ENCODE measurements at regions not wholly inside any gene's neighbourhood (a gene's known extent, or its start where the extent isn't known, plus 50 kb on each side); places are given as distances from the start of the nearest gene placed in this dataset.

DNA sequence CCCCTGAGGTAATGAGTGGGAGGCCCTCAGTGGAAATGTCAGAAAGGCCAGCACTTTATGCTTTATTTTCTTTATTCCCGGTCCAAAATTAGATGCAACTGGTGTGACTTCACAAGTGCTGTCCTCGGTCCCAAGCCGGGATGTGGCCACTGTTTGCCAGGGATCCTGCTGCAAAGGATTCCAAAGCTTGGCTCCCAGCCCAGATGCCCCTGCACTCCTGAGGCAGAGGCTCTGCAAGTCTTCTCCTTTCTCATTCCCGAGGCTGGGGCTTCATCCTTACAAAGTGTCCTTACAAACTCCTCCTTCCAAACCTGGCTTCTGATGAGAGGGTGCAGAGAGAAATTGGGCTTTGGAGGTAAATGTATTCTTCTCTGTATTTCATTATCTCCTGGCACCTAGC, 544.3 kb upstream of the DPP6 start:
- no peaks in the 10 kb centered on the region for H3K36me3 Mint-ChIP-seq (ENCODE audit: low read depth)
- intact Hi-C loops (cut with DNase I, micrococcal nuclease), result no loop called here
- ChIA-PET POLR2A (no interaction called here), CTCF (no interaction called here)
- H3K4me3 Mint-ChIP-seq, result no peak overlapping the region
- ATAC-seq, result no peak
- no peaks in the 10 kb centered on the region for H3K27me3 Mint-ChIP-seq
- no peak for DNase-seq
- no peaks in the 10 kb centered on the region for H3K4me1 Mint-ChIP-seq
- no peak overlapping the region for H3K27ac Mint-ChIP-seq
- peaks cover 3% of the 10 kb centered on the region for H3K9me3 Mint-ChIP-seq (ENCODE audit: low read depth)

DNA sequence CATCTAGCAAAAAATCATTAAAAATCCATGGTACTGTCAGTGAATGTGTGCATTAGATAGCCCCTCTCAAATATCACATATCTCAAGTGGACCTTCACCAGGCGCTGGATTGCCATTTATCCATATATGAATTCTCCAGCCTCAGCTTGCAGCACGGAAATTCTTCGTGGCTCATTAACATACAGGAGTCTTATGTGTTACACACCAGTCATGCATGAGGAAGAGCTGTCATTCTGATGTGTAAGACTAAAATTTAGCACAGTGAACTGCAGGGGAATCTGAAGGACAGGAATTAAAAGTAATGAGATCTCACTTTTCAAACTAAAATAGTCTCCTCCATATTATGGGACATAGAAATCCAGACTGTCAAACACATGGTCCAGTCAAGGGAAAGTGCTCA, 542.4 kb upstream of the DPP6 start:
- no peak overlapping the region for H3K4me3 Mint-ChIP-seq
- no peak overlapping the region for H3K27ac Mint-ChIP-seq
- POLR2A ChIA-PET, result no interaction called here
- peaks cover 3% of the 10 kb centered on the region for H3K9me3 Mint-ChIP-seq (ENCODE audit: low read depth)
- ATAC-seq, result no peak
- H3K27me3 Mint-ChIP-seq, result no peaks in the 10 kb centered on the region
- intact Hi-C loops (cut with DNase I, micrococcal nuclease), result no loop called here
- CTCF ChIA-PET, result no interaction called here
- H3K36me3 Mint-ChIP-seq (ENCODE audit: low read depth), result no peaks in the 10 kb centered on the region
- DNase-seq, result no peak
- H3K4me1 Mint-ChIP-seq, result no peaks in the 10 kb centered on the region

DNA sequence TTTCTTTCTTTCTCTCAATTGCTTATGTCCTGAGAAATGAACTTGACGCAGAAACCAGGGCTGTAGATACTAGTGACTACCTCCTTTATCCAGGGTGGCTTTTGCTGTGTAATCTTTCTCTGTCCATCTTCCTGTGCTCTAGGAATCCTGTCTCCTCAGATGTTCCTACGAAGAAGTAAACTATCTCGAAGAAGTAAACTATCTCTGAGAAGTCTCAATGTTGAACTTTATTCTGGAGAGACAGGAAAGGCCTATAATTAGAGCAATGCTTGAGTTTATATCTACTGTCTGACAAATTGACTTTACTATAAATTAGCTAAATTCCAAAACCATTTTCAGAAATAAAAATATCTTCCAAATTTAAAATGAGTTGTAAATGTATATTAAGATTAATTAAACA, 541.5 kb upstream of the DPP6 start:
- Mint-ChIP-seq H3K36me3 (ENCODE audit: low read depth) (no peaks in the 10 kb centered on the region), H3K4me1 (no peaks in the 10 kb centered on the region), H3K27me3 (no peaks in the 10 kb centered on the region), H3K4me3 (no peak overlapping the region), H3K9me3 (ENCODE audit: low read depth) (peaks cover 3% of the 10 kb centered on the region), H3K27ac (no peak overlapping the region)
- no peak for DNase-seq
- ATAC-seq, result no peak
- ChIA-PET CTCF (interaction anchor here (0.7 kb wide), 1 partner anchor 14 kb away, joined by 3 read pairs; no protein-coding TSS in a partner anchor), POLR2A (no interaction called here)
- intact Hi-C loops (cut with DNase I, micrococcal nuclease), result no loop called here

DNA sequence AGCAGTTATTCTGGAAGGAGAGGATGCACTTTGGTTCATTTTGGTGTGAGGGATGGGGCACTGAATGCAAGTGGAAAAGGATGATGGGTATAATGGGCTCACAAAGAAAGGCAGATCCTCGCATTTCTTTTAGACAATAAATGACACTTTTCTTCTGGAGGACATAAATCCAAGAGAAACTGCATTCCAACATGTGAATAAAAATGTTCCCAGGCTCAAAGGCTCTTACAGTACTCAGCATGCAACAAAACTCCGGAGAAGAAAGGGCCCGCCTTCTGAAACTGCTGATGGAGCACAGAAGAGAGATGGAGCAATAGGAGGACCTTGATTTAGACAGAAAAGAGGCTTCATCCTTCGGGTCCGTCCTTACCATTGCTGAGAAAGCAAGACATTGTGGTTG, 538.2 kb upstream of the DPP6 start:
- ATAC-seq (no peak), DNase-seq (no peak)
- H3K4me3 Mint-ChIP-seq, result no peak overlapping the region
- peaks cover 3% of the 10 kb centered on the region for H3K9me3 Mint-ChIP-seq (ENCODE audit: low read depth)
- no peaks in the 10 kb centered on the region for H3K4me1 Mint-ChIP-seq
- intact Hi-C loops (cut with DNase I, micrococcal nuclease), result no loop called here
- H3K27me3 Mint-ChIP-seq, result no peaks in the 10 kb centered on the region
- ChIA-PET CTCF (no interaction called here), POLR2A (no interaction called here)
- no peaks in the 10 kb centered on the region for H3K36me3 Mint-ChIP-seq (ENCODE audit: low read depth)
- H3K27ac Mint-ChIP-seq, result no peak overlapping the region

DNA sequence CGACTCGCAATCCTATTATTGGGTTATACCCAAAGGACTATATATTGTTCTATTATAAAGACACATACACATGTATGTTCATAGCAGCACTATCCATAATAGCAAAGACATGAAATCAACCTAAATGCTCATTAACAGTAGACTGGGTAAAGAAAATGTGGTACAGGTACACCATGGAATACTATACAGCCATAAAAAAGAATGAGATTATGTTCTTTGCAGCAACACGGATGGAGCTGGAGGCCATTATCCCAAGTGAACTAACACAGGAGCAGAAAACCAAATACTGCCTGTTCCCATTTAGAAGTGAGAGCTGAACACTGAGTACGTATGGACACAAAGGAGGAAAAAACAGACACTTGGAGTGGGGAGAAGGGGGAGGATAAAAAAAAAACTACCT, 536.8 kb upstream of the DPP6 start:
- H3K9me3 Mint-ChIP-seq (ENCODE audit: low read depth), result peaks cover 3% of the 10 kb centered on the region
- POLR2A ChIA-PET, result no interaction called here
- CTCF ChIA-PET, result no interaction called here
- H3K27ac Mint-ChIP-seq, result no peak overlapping the region
- intact Hi-C loops (cut with DNase I, micrococcal nuclease), result no loop called here
- H3K36me3 Mint-ChIP-seq (ENCODE audit: low read depth), result no peaks in the 10 kb centered on the region
- DNase-seq (no peak), ATAC-seq (no peak)
- no peak overlapping the region for H3K4me3 Mint-ChIP-seq
- no peaks in the 10 kb centered on the region for H3K27me3 Mint-ChIP-seq
- H3K4me1 Mint-ChIP-seq, result no peaks in the 10 kb centered on the region

DNA sequence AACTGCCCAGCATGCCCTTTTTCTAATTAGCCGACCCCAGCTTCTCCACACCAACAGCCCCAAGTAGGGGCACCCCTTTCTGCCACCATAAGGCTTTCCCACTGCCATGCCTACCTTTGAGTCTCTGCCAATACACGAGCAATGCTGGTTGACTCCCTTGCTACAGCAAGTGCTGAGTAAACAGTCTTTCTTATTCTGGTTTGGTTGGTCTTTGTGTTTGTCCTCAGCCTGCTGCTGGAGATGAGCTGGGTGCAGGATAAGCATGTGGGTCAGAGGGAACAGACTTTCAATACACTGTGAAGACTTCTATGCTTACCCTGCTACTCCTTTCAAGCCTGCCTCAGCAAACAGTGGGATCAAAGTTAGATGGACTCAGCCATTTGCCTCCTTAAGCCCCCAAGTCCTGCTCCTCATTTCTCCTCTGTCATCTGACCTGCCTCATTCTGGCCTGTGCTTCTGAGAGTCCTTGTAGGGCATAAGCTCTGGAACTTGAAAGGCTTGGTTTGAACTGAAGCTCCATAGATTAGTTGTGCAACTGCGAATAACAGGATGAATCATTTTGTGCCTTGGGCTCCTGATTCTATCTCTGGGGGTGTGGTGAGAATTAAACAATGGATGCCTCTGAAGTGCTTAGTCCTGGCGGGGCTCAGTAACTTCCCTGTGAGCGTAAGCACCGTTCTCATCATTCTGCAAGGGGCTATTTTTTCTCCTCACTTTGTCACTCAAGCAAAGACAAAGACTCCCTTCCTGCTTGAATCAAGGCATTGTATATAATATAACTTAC, 533.8 kb upstream of the DPP6 start:
- DNase-seq, result no peak
- Mint-ChIP-seq H3K36me3 (ENCODE audit: low read depth) (no peaks in the 10 kb centered on the region), H3K4me1 (no peaks in the 10 kb centered on the region), H3K9me3 (ENCODE audit: low read depth) (peaks cover 3% of the 10 kb centered on the region), H3K27ac (no peak overlapping the region), H3K4me3 (no peak overlapping the region), H3K27me3 (no peaks in the 10 kb centered on the region)
- ChIA-PET CTCF (no interaction called here), POLR2A (no interaction called here)
- intact Hi-C loops (cut with DNase I, micrococcal nuclease), result no loop called here
- ATAC-seq, result no peak

DNA sequence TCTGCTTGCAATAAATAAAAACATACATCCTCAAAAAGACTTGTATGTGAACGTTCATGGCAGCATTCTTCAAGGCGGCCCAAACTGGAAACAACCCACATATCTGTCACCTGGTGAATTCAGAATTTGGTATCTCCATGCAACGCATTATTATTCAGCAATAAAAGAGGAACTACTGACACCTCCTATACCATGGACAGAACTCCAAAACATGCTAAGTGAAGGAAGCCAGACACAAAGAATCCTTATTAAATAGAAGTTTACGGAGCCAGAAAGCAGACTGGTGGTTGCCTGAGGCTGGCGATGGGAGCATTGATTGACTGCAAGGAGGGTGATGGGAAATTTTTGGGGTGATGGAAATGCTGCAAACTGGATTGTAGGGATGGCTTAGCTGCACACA, 530.8 kb upstream of the DPP6 start:
- no peak for ATAC-seq
- Mint-ChIP-seq H3K4me3 (no peak overlapping the region), H3K4me1 (no peaks in the 10 kb centered on the region), H3K9me3 (ENCODE audit: low read depth) (peaks cover 3% of the 10 kb centered on the region), H3K27me3 (no peaks in the 10 kb centered on the region), H3K27ac (no peak overlapping the region), H3K36me3 (ENCODE audit: low read depth) (no peaks in the 10 kb centered on the region)
- intact Hi-C loops (cut with DNase I, micrococcal nuclease), result no loop called here
- no peak for DNase-seq
- POLR2A ChIA-PET, result no interaction called here
- CTCF ChIA-PET, result no interaction called here

DNA sequence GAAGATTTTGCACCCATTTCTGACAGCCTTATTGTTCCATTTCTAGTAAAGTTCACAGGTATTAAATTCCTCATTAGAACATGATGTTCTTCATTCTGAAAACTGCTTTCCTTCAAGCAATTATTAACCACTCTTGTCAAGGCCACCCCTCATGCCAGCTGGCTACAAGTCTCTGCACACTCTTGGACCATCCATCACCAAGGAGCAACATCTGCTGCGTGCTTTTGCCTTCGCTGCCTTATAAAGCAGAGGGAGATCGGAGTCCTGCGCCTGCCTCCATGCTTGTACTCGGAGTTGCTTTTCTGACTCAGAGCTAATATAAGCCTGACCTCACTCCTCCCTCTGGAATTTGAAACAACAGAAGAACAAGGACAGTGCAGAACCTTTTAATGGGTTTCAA, 529.9 kb upstream of the DPP6 start:
- POLR2A ChIA-PET, result no interaction called here
- Mint-ChIP-seq H3K27ac (no peak overlapping the region), H3K4me3 (no peak overlapping the region), H3K4me1 (no peaks in the 10 kb centered on the region), H3K9me3 (ENCODE audit: low read depth) (peaks cover 3% of the 10 kb centered on the region), H3K36me3 (ENCODE audit: low read depth) (no peaks in the 10 kb centered on the region), H3K27me3 (no peaks in the 10 kb centered on the region)
- no peak for DNase-seq
- CTCF ChIA-PET, result no interaction called here
- intact Hi-C loops (cut with DNase I, micrococcal nuclease), result no loop called here
- no peak for ATAC-seq

DNA sequence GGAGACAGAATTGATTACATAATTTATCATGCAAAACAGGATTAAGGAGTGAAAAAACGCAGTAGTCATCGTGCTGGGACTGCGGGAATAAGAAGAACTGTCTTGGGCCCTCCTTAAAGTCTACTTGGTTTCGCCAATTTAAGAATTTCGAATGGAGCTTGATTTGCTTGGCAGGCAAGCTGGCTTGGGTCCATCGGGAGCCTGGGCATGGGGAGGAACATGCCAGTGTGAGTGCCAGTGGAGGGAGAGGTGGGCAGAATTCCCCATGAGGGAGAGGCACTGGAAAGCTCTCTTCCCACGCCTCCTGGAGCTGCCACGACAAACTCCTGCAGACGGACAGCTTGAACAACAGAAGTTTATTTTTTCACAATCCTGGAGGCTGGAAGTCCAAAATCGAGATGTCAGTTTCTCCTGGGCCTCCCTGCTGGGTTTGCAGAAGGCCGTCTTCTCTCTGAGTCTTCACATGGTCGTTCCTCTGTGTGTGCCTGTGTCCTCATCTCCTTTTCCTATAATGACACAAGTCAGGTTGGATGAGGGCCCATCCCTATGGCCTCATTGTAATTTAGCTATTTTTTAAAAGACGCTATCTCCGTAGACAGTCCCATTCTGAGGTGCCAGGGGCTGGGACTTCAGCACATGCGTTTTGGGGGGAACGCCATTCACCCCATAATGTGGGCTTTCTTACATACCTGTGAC, 528.7 kb upstream of the DPP6 start:
- ChIA-PET CTCF (no interaction called here), POLR2A (no interaction called here)
- ATAC-seq, result no peak
- intact Hi-C loops (cut with DNase I, micrococcal nuclease), result no loop called here
- H3K4me1 Mint-ChIP-seq, result no peaks in the 10 kb centered on the region
- H3K27ac Mint-ChIP-seq, result no peak overlapping the region
- H3K36me3 Mint-ChIP-seq (ENCODE audit: low read depth), result no peaks in the 10 kb centered on the region
- no peak overlapping the region for H3K4me3 Mint-ChIP-seq
- H3K27me3 Mint-ChIP-seq, result no peaks in the 10 kb centered on the region
- no peak for DNase-seq
- H3K9me3 Mint-ChIP-seq (ENCODE audit: low read depth), result peaks cover 4% of the 10 kb centered on the region

DNA sequence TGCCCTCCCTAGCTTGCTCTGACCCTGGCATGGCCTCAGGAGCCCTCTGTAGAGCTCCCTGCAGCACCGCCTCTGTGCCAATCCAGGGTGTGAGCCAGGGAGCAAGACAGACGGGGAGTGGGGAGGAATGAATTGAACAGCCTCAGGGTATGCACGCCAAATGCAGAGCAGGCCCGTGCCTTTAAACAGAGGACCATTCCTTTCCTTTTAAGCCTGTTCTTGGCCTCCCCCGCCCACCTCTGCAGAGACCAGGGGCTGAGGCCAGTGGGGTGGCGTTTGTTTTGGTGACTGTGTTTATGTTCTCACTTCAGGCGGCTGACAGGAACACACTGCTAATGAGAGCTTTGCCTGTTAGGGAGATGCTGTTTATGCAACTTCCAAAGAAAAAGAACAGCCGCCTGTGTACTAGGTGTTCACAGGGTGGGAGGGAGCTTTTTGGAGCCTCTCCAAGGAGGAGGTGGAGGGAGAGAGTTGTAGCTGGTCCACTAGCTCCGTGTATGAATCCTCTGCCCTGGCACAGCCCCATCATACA, 528.1 kb upstream of the DPP6 start:
- intact Hi-C loops (cut with DNase I, micrococcal nuclease), result no loop called here
- DNase-seq, result no peak
- ATAC-seq, result no peak
- POLR2A ChIA-PET, result no interaction called here
- Mint-ChIP-seq H3K9me3 (ENCODE audit: low read depth) (peaks cover 4% of the 10 kb centered on the region), H3K27ac (no peak overlapping the region), H3K4me1 (no peaks in the 10 kb centered on the region), H3K4me3 (no peak overlapping the region), H3K36me3 (ENCODE audit: low read depth) (no peaks in the 10 kb centered on the region), H3K27me3 (no peaks in the 10 kb centered on the region)
- CTCF ChIA-PET, result no interaction called here

DNA sequence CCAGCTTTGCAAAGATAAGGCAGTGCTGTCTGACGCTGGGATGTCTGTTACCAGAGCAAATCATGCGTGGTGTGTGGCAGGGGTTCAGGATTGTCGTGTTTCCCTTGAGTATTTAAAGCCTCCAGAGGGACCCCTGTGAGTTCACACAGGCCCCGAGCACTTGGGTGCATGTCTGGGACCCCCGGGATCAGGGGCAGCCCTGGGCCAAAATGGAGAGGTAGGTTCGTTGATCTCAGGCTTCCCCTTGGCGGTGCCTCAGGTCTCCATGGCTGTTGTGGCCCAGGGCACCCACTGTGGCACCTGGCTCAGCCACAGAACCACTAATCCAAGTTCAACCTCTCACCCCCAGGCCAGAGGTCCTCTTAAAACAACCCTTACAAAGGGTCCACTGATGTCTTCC, 523.1 kb upstream of the DPP6 start:
- ATAC-seq, result no peak
- H3K4me3 Mint-ChIP-seq, result no peak overlapping the region
- peaks cover 8% of the 10 kb centered on the region for H3K9me3 Mint-ChIP-seq (ENCODE audit: low read depth)
- no peaks in the 10 kb centered on the region for H3K4me1 Mint-ChIP-seq
- ChIA-PET POLR2A (no interaction called here), CTCF (no interaction called here)
- peaks cover 4% of the 10 kb centered on the region for H3K27me3 Mint-ChIP-seq
- intact Hi-C loops (cut with DNase I, micrococcal nuclease), result no loop called here
- H3K36me3 Mint-ChIP-seq (ENCODE audit: low read depth), result no peaks in the 10 kb centered on the region
- DNase-seq, result no peak
- H3K27ac Mint-ChIP-seq, result no peak overlapping the region

DNA sequence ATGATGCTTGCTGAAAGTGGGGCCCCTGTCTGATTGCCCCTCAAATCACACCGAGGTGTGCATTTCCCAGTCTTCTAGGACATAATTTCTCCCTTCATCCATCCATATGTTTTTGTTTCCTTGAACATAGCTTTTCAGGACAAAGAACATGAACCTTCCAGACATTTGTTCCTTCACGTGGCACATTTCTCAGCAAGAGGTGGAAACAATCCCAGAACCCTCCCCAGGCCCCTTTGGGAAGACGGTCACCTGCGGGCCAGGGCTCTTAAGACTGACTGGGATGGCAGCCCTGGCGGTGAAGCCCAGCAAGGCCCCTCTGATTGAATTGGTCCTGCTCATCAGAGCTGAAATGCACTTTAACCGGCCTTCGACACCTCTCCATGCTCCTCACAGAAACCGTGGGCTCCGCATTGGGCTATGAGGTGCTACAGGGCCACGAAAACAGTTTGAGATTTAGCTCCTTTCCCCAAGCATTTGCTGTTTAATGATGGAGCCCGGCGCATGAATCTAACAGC, 522.5 kb upstream of the DPP6 start:
- no peak for ATAC-seq
- ChIA-PET CTCF (no interaction called here), POLR2A (no interaction called here)
- no peak overlapping the region for H3K27ac Mint-ChIP-seq
- no peak overlapping the region for H3K4me3 Mint-ChIP-seq
- peaks cover 4% of the 10 kb centered on the region for H3K27me3 Mint-ChIP-seq
- H3K36me3 Mint-ChIP-seq (ENCODE audit: low read depth), result no peaks in the 10 kb centered on the region
- DNase-seq, result no peak
- intact Hi-C loops (cut with DNase I, micrococcal nuclease), result no loop called here
- H3K4me1 Mint-ChIP-seq, result no peaks in the 10 kb centered on the region
- H3K9me3 Mint-ChIP-seq (ENCODE audit: low read depth), result peaks cover 8% of the 10 kb centered on the region

All from activated CD4-positive, alpha-beta T cell treated with anti-CD3 and anti-CD28 coated beads for 36 hours (primary cell).